GM23338 (cell line): ENCODE measurements at regions not wholly inside any gene's neighbourhood (a gene's known extent, or its start where the extent isn't known, plus 50 kb on each side); places are given as distances from the start of the nearest gene placed in this dataset.

Experiments used
- ATAC-seq: fragments of 200-7000 bp; cut with Tn5 transposase; 3 replicates; pipeline ENCODE4 v1.9.1; 2020
- DNase-seq: peaks from one replicate; pipeline ENCODE4 v3.0.0-alpha.2; 2015; ENCODE audit warnings: low spot score
- H2AFZ ChIP-seq: fragments of 200-600 bp; sonication (generic); 2 replicates; pipeline ENCODE4 v1.8.0; 2016; ENCODE audit warnings: antibody characterized with exemption, mild to moderate bottlenecking, moderate library complexity
- H3F3A ChIP-seq: fragments of 200-600 bp; sonication (generic); replicated peaks from 2 replicates; pipeline ENCODE4 v1.8.0; 2017; ENCODE audit warnings: antibody characterized with exemption, mixed run types, low read depth
- H3K27ac ChIP-seq: fragments of 200-600 bp; sonication (generic); 2 replicates; pipeline ENCODE4 v1.6.1; 2016; ENCODE audit warnings: low read depth
- H3K27me3 ChIP-seq: fragments of 200-600 bp; sonication (generic); 2 replicates; pipeline ENCODE4 v1.8.0; 2016; ENCODE audit warnings: mild to moderate bottlenecking, mixed run types, moderate library complexity; ENCODE audit not compliant: insufficient read depth
- H3K36me3 ChIP-seq: fragments of 200-600 bp; sonication (generic); 2 replicates; pipeline ENCODE4 v1.8.0; 2016; ENCODE audit warnings: mild to moderate bottlenecking; ENCODE audit not compliant: insufficient read depth
- H3K4me1 ChIP-seq: fragments of 200-600 bp; sonication (generic); 2 replicates; pipeline ENCODE4 v1.8.0; 2016; ENCODE audit warnings: mild to moderate bottlenecking, moderate library complexity; ENCODE audit not compliant: insufficient read depth
- H3K4me2 ChIP-seq: fragments of 200-600 bp; sonication (generic); 2 replicates; pipeline ENCODE4 v1.7.1; 2017; ENCODE audit warnings: mixed run types
- H3K4me3 ChIP-seq: fragments of 200-600 bp; sonication (generic); 2 replicates; pipeline ENCODE4 v1.6.1; 2016; ENCODE audit warnings: mixed run types
- H3K79me2 ChIP-seq: fragments of 200-600 bp; sonication (generic); replicated peaks from 2 replicates; pipeline ENCODE4 v1.8.0; 2017; ENCODE audit warnings: mild to moderate bottlenecking; ENCODE audit not compliant: insufficient read depth
- H3K9me2 ChIP-seq: fragments of 200-600 bp; sonication (generic); 2 replicates; pipeline ENCODE4 v1.8.0; 2017; ENCODE audit not compliant: insufficient read depth
- H4K20me1 ChIP-seq: fragments of 200-600 bp; sonication (generic); replicated peaks from 2 replicates; pipeline ENCODE4 v1.8.0; 2017; ENCODE audit warnings: mild to moderate bottlenecking; ENCODE audit not compliant: insufficient read depth
- H3K27ac Mint-ChIP-seq: 2 replicates; pipeline ENCODE4 v1.8.0; 2020; ENCODE audit warnings: inconsistent platforms, mild to moderate bottlenecking, moderate library complexity, mixed read lengths
- H3K27me3 Mint-ChIP-seq: 3 replicates; pipeline ENCODE4 v1.8.0; 2022; ENCODE audit warnings: low read depth, mild to moderate bottlenecking, moderate library complexity, mixed read lengths, inconsistent platforms; ENCODE audit not compliant: insufficient read depth, poor library complexity
- H3K36me3 Mint-ChIP-seq: 3 replicates; pipeline ENCODE4 v1.8.0; 2021; ENCODE audit warnings: low read depth, mild to moderate bottlenecking, inconsistent platforms, moderate library complexity, mixed read lengths
- H3K4me1 Mint-ChIP-seq: 3 replicates; pipeline ENCODE4 v1.8.0; 2020; ENCODE audit warnings: mild to moderate bottlenecking, inconsistent platforms, mixed read lengths
- H3K4me3 Mint-ChIP-seq: 3 replicates; pipeline ENCODE4 v1.8.0; 2021; ENCODE audit warnings: moderate library complexity, mild to moderate bottlenecking, inconsistent platforms, mixed read lengths
- H3K9me3 Mint-ChIP-seq: 3 replicates; pipeline ENCODE4 v1.8.0; 2020; ENCODE audit warnings: moderate library complexity, mild to moderate bottlenecking, inconsistent platforms, mixed read lengths
- CREB1 ChIP-seq: fragments of 250-450 bp; sonication (Bioruptor Pico); IDR thresholded peaks from 2 replicates; pipeline ENCODE4 v1.5.0; 2020; ENCODE audit warnings: low read depth, mild to moderate bottlenecking, moderate library complexity
- CTCF ChIP-seq, 2 experiments: fragments of 200-600 bp in 1 of 2; sonication (generic) in 1 of 2; conservative IDR thresholded peaks; 2 replicates each; pipeline versions ENCODE4 v1.5.1 to v1.6.1; 2016 to 2017; ENCODE audit warnings: antibody characterized with exemption in 2 of 2, low read depth in 2 of 2, mild to moderate bottlenecking in 2 of 2, moderate library complexity in 1 of 2
- ETS1 ChIP-seq: IDR thresholded peaks from 2 replicates; pipeline ENCODE4 v1.6.1; 2016; ENCODE audit warnings: antibody characterized with exemption
- EZH2 ChIP-seq: fragments of 200-600 bp; sonication (generic); IDR thresholded peaks from one replicate; pipeline ENCODE4 v1.8.0; 2017; ENCODE audit warnings: antibody characterized with exemption, mild to moderate bottlenecking, low read depth; ENCODE audit not compliant: unreplicated experiment
- EZH2phosphoT487 ChIP-seq: fragments of 200-600 bp; sonication (generic); IDR thresholded peaks from one replicate; pipeline ENCODE4 v1.8.1; 2018; ENCODE audit warnings: antibody characterized with exemption; ENCODE audit not compliant: unreplicated experiment
- JUNB ChIP-seq: IDR thresholded peaks from one replicate; pipeline ENCODE4 v1.6.1; 2016; ENCODE audit warnings: antibody characterized with exemption; ENCODE audit not compliant: unreplicated experiment
- NANOG ChIP-seq: IDR thresholded peaks from 2 replicates; pipeline ENCODE4 v1.6.1; 2016; ENCODE audit warnings: antibody characterized with exemption, borderline replicate concordance
- POLR2AphosphoS5 ChIP-seq: IDR thresholded peaks from 2 replicates; pipeline ENCODE4 v1.6.1; 2016; ENCODE audit warnings: antibody characterized with exemption, low read depth
- REST ChIP-seq: IDR thresholded peaks from one replicate; pipeline ENCODE4 v1.6.1; 2018; ENCODE audit warnings: antibody characterized with exemption; ENCODE audit not compliant: unreplicated experiment
- STAT1 ChIP-seq: IDR thresholded peaks from one replicate; pipeline ENCODE4 v1.6.1; 2016; ENCODE audit warnings: antibody characterized with exemption; ENCODE audit not compliant: unreplicated experiment
- ZNF114 ChIP-seq: fragments of 250-450 bp; sonication (Bioruptor Pico); IDR thresholded peaks from 2 replicates; pipeline ENCODE4 v1.5.0; 2020; ENCODE audit warnings: mild to moderate bottlenecking, moderate library complexity
- ZNF331 ChIP-seq: fragments of 250-450 bp; sonication (Bioruptor Pico); IDR thresholded peaks from 2 replicates; pipeline ENCODE4 v1.5.0; 2020; ENCODE audit warnings: low read depth, mild to moderate bottlenecking, moderate library complexity
- ZNF462 ChIP-seq: fragments of 250-450 bp; sonication (Bioruptor Pico); IDR thresholded peaks from 2 replicates; pipeline ENCODE4 v1.5.0; 2020; ENCODE audit warnings: mild to moderate bottlenecking, moderate library complexity

- ATAC-seq (no peak), DNase-seq (no peak)
- no peaks in the 10 kb centered on the region for H3K9me2 ChIP-seq
- no peaks in the 10 kb centered on the region for H3K9me3 Mint-ChIP-seq
- H3K79me2 ChIP-seq = no peaks in the 10 kb centered on the region
- H3F3A ChIP-seq = no peaks in the 10 kb centered on the region
- H3K27ac Mint-ChIP-seq = no peak overlapping the region
- no peaks in the 10 kb centered on the region for H3K36me3 Mint-ChIP-seq
- H3K4me3 ChIP-seq = no peak overlapping the region
- H2AFZ ChIP-seq = no peak overlapping the region
- no peaks in the 10 kb centered on the region for H3K4me1 ChIP-seq
- no peak overlapping the region for H3K4me2 ChIP-seq
- no peaks in the 10 kb centered on the region for H4K20me1 ChIP-seq
- no peak overlapping the region for H3K4me3 Mint-ChIP-seq
- H3K4me1 Mint-ChIP-seq = no peaks in the 10 kb centered on the region
- TF ChIP-seq STAT1 (no peak), CREB1 (no peak), JUNB (no peak), CTCF (conservative IDR thresholded peaks at IDR 0.05; ENCODE audit: low read depth in 2 of 2) (no peak), REST (no peak), EZH2 (no peak), NANOG (no peak), POLR2AphosphoS5 (no peak), ETS1 (no peak), ZNF114 (no peak), ZNF462 (CRISPR knock-in tag) (no peak), EZH2phosphoT487 (no peak), ZNF331 (no peak)
- no peaks in the 10 kb centered on the region for H3K36me3 ChIP-seq
- H3K27ac ChIP-seq = no peak overlapping the region
- peaks cover 4% of the 10 kb centered on the region for H3K27me3 Mint-ChIP-seq
- H3K27me3 ChIP-seq = no peaks in the 10 kb centered on the region
Measured at GRCh38 chr17:33947762-33948161, 307.3 kb upstream of the CCL2 start.
